ENCODE measurements at regions not wholly inside any gene's neighbourhood (a gene's known extent, or its start where the extent isn't known, plus 50 kb on each side); places are given as distances from the start of the nearest gene placed in this dataset.

DNA sequence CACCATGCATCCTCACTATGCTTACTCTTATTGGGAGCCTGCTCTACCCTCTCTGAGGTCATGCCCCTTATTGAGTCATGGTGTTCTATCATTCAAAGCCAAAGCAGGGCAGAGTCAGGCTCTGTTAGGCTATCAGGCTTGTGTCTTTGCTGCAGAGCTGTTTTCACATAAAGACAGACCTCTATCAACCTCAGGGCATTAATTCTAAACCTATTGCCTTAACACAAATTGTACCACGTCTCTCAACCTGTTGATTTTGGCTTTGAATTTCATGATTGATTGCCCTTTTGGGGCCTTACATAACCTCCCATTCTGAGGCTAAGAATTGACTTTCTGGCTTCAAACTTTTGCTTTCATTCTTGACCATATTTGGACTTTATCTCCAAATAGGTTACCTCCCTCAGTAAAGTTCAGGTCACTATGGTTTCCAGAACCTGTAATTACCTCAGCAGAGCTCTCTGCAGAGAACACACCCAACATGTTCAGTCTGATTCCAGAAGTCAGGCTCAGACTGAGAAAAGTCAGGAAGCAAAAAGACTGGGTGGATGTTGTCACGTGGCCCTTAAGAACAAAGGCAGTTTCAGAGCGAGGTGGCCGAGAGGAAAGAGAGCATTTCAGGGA, 221.4 kb upstream of the NANOGP8 start:
- no peaks in the 10 kb centered on the region for H3K79me2 ChIP-seq (ENCODE audit: insufficient read depth, low read length)
- no peaks in the 10 kb centered on the region for H3F3A ChIP-seq (ENCODE audit: low read depth)
- no peak overlapping the region for H3K9ac ChIP-seq (ENCODE audit: low read depth, low read length, poor library complexity, severe bottlenecking)
- H3K9me2 ChIP-seq (replicated peaks; ENCODE audit: low read depth, low read length): no peaks in the 10 kb centered on the region
- no peak overlapping the region for H2AFZ ChIP-seq (ENCODE audit: low read length)
- no peaks in the 10 kb centered on the region for H3K27me3 ChIP-seq (ENCODE audit: insufficient read depth, low read length, poor library complexity, severe bottlenecking)
- H3K4me1 ChIP-seq (ENCODE audit: insufficient read depth, low read length, poor library complexity, severe bottlenecking): peaks cover 16% of the 10 kb centered on the region
- no peak overlapping the region for H3K4me3 ChIP-seq (ENCODE audit: low read length, poor library complexity, severe bottlenecking)
- no peaks in the 10 kb centered on the region for H3K36me3 ChIP-seq (ENCODE audit: insufficient read depth, low read length)
- H4K20me1 ChIP-seq (ENCODE audit: insufficient read depth, low read length, poor library complexity, severe bottlenecking): no peaks in the 10 kb centered on the region
- TF ChIP-seq, protein P1, sequence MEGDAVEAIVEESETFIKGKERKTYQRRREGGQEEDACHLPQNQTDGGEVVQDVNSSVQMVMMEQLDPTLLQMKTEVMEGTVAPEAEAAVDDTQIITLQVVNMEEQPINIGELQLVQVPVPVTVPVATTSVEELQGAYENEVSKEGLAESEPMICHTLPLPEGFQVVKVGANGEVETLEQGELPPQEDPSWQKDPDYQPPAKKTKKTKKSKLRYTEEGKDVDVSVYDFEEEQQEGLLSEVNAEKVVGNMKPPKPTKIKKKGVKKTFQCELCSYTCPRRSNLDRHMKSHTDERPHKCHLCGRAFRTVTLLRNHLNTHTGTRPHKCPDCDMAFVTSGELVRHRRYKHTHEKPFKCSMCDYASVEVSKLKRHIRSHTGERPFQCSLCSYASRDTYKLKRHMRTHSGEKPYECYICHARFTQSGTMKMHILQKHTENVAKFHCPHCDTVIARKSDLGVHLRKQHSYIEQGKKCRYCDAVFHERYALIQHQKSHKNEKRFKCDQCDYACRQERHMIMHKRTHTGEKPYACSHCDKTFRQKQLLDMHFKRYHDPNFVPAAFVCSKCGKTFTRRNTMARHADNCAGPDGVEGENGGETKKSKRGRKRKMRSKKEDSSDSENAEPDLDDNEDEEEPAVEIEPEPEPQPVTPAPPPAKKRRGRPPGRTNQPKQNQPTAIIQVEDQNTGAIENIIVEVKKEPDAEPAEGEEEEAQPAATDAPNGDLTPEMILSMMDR (conservative IDR thresholded peaks at IDR 0.05; ENCODE audit: low read length): no peak
- TF ChIP-seq EZH2phosphoT487 (IDR thresholded peaks at IDR 0.05; ENCODE audit: borderline replicate concordance): no peak
- no peak overlapping the region for H3K4me2 ChIP-seq (ENCODE audit: low read depth, low read length, poor library complexity, severe bottlenecking)
- no peaks in the 10 kb centered on the region for H3K9me3 ChIP-seq (ENCODE audit: insufficient read depth, low read depth, low read length)

DNA sequence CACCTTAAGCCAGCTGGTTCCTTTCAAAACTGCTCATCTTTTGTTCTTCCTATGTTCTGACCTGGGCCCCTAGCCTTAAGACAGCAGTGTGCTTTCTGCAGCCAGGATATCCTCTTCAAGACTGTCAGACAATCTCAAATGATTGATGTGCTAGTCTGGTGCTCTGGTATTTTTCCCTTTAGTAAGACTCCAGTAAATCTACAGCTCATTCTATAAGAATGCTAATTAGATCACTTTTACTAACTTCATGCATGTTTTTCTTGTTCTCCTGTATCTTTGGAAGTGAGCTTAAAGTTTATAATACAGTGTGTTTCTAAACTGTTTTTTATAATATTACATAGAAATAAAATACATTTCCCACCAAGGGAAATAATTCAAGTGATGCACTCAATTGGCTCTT, 220.9 kb upstream of the NANOGP8 start:
- no peaks in the 10 kb centered on the region for H3K9me3 ChIP-seq (ENCODE audit: insufficient read depth, low read depth, low read length)
- H3K9me2 ChIP-seq (replicated peaks; ENCODE audit: low read depth, low read length): no peaks in the 10 kb centered on the region
- peaks cover 16% of the 10 kb centered on the region for H3K4me1 ChIP-seq (ENCODE audit: insufficient read depth, low read length, poor library complexity, severe bottlenecking)
- no peak overlapping the region for H3K4me3 ChIP-seq (ENCODE audit: low read length, poor library complexity, severe bottlenecking)
- no peak for TF ChIP-seq EZH2phosphoT487 (IDR thresholded peaks at IDR 0.05; ENCODE audit: borderline replicate concordance)
- TF ChIP-seq, protein P1 (conservative IDR thresholded peaks at IDR 0.05; ENCODE audit: low read length): no peak
- no peaks in the 10 kb centered on the region for H3F3A ChIP-seq (ENCODE audit: low read depth)
- 0 out of 2 replicates have a peak overlapping the region, but pooled peaks have one; percentile 66 for H2AFZ ChIP-seq (ENCODE audit: low read length)
- H4K20me1 ChIP-seq (ENCODE audit: insufficient read depth, low read length, poor library complexity, severe bottlenecking): no peaks in the 10 kb centered on the region
- H3K4me2 ChIP-seq (ENCODE audit: low read depth, low read length, poor library complexity, severe bottlenecking): peak overlapping the region; percentile 7
- H3K27me3 ChIP-seq (ENCODE audit: insufficient read depth, low read length, poor library complexity, severe bottlenecking): no peaks in the 10 kb centered on the region
- no peak overlapping the region for H3K9ac ChIP-seq (ENCODE audit: low read depth, low read length, poor library complexity, severe bottlenecking)
- H3K36me3 ChIP-seq (ENCODE audit: insufficient read depth, low read length): no peaks in the 10 kb centered on the region
- H3K79me2 ChIP-seq (ENCODE audit: insufficient read depth, low read length): no peaks in the 10 kb centered on the region

DNA sequence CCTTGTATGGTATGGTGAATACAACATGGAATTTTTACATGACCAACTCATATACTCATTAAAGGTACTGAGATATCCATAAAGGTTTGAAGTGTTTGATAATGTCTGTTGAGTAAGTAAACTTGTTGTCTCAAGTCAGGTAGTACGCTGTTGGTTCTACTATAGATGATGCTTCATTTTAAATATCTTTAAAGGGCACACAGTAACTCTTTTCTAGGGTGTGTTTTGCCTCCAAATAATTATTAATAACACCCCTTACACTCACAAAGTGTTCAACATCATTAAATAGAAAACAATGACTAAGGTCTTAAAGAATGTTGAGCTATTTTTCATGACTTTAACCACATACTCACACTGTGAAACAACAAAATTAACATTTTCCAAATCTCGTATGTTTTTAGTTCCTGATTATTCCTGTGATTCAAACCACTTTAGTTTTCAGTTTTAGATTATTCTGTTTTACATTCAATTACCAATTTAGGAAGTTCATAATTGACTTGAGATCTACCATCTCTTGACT, 220.0 kb upstream of the NANOGP8 start:
- no peaks in the 10 kb centered on the region for H3K27me3 ChIP-seq (ENCODE audit: insufficient read depth, low read length, poor library complexity, severe bottlenecking)
- peaks cover 16% of the 10 kb centered on the region for H3K4me1 ChIP-seq (ENCODE audit: insufficient read depth, low read length, poor library complexity, severe bottlenecking)
- no peaks in the 10 kb centered on the region for H3K9me2 ChIP-seq (replicated peaks; ENCODE audit: low read depth, low read length)
- no peaks in the 10 kb centered on the region for H3K36me3 ChIP-seq (ENCODE audit: insufficient read depth, low read length)
- no peaks in the 10 kb centered on the region for H3K9me3 ChIP-seq (ENCODE audit: insufficient read depth, low read depth, low read length)
- H3K4me2 ChIP-seq (ENCODE audit: low read depth, low read length, poor library complexity, severe bottlenecking): no peak overlapping the region
- H3K79me2 ChIP-seq (ENCODE audit: insufficient read depth, low read length): no peaks in the 10 kb centered on the region
- H3K4me3 ChIP-seq (ENCODE audit: low read length, poor library complexity, severe bottlenecking): no peak overlapping the region
- H4K20me1 ChIP-seq (ENCODE audit: insufficient read depth, low read length, poor library complexity, severe bottlenecking): no peaks in the 10 kb centered on the region
- H3F3A ChIP-seq (ENCODE audit: low read depth): no peaks in the 10 kb centered on the region
- no peak overlapping the region for H3K9ac ChIP-seq (ENCODE audit: low read depth, low read length, poor library complexity, severe bottlenecking)
- TF ChIP-seq EZH2phosphoT487 (IDR thresholded peaks at IDR 0.05; ENCODE audit: borderline replicate concordance): no peak
- TF ChIP-seq, protein P1 (conservative IDR thresholded peaks at IDR 0.05; ENCODE audit: low read length): no peak
- H2AFZ ChIP-seq (ENCODE audit: low read length): no peak overlapping the region; the same call in 1 of the 2 replicates
